Neural progenitor cell (in vitro differentiated cells): ENCODE measurements at regions not wholly inside any gene's neighbourhood (a gene's known extent, or its start where the extent isn't known, plus 50 kb on each side); places are given as distances from the start of the nearest gene placed in this dataset.

ENCODE experiments used
- DNase-seq: peaks from one replicate; pipeline ENCODE4 v3.0.0-alpha.2; 2016; ENCODE audit warnings: low spot score
- H2AFZ ChIP-seq: fragments of 200-600 bp; sonication (generic); replicated peaks from 2 replicates; pipeline ENCODE4 v1.6.1; 2016; ENCODE audit warnings: antibody characterized with exemption
- H3F3A ChIP-seq: fragments of 200-600 bp; sonication (generic); 2 replicates; pipeline ENCODE4 v1.6.1; 2016; ENCODE audit warnings: antibody characterized with exemption, low read depth
- H3K27ac ChIP-seq: fragments of 200-600 bp; sonication (generic); 2 replicates; pipeline ENCODE4 v1.5.1; 2016; ENCODE audit warnings: mild to moderate bottlenecking
- H3K27me3 ChIP-seq: fragments of 200-600 bp; sonication (generic); 2 replicates; pipeline ENCODE4 v1.6.1; 2016; ENCODE audit warnings: mild to moderate bottlenecking, moderate library complexity
- H3K36me3 ChIP-seq: fragments of 200-600 bp; sonication (generic); 2 replicates; pipeline ENCODE4 v1.5.1; 2016
- H3K4me1 ChIP-seq: fragments of 200-600 bp; sonication (generic); 2 replicates; pipeline ENCODE4 v1.6.1; 2016; ENCODE audit warnings: mixed run types
- H3K4me2 ChIP-seq: fragments of 200-600 bp; sonication (generic); 2 replicates; pipeline ENCODE4 v1.6.1; 2016
- H3K4me3 ChIP-seq: fragments of 200-600 bp; sonication (generic); 2 replicates; pipeline ENCODE4 v1.5.1; 2016
- H3K79me2 ChIP-seq: fragments of 200-600 bp; sonication (generic); 2 replicates; pipeline ENCODE4 v1.6.1; 2016; ENCODE audit warnings: low read depth
- H3K9ac ChIP-seq: fragments of 200-600 bp; sonication (generic); 2 replicates; pipeline ENCODE4 v1.6.1; 2016
- H3K9me3 ChIP-seq: fragments of 200-600 bp; sonication (generic); 2 replicates; pipeline ENCODE4 v1.5.1; 2016; ENCODE audit warnings: low read depth
- H4K20me1 ChIP-seq: fragments of 200-600 bp; sonication (generic); 2 replicates; pipeline ENCODE4 v1.6.1; 2016; ENCODE audit warnings: low read depth
- H3K27ac Mint-ChIP-seq: 3 replicates; pipeline ENCODE4 v1.8.0; 2021; ENCODE audit warnings: mixed read lengths
- H3K27me3 Mint-ChIP-seq: 2 replicates; pipeline ENCODE4 v1.8.0; 2022; ENCODE audit warnings: low read depth, mild to moderate bottlenecking, inconsistent platforms, moderate library complexity, mixed read lengths; ENCODE audit not compliant: insufficient read depth
- H3K36me3 Mint-ChIP-seq: 3 replicates; pipeline ENCODE4 v1.8.0; 2021; ENCODE audit warnings: mixed read lengths
- H3K4me1 Mint-ChIP-seq: 3 replicates; pipeline ENCODE4 v1.8.0; 2021; ENCODE audit warnings: mixed read lengths
- H3K4me3 Mint-ChIP-seq: 3 replicates; pipeline ENCODE4 v1.8.0; 2021; ENCODE audit warnings: mild to moderate bottlenecking, moderate library complexity, mixed read lengths
- H3K9me3 Mint-ChIP-seq: 3 replicates; pipeline ENCODE4 v1.8.0; 2020; ENCODE audit warnings: mixed read lengths
- EZH2 ChIP-seq: fragments of 200-600 bp; sonication (generic); IDR thresholded peaks from 2 replicates; pipeline ENCODE4 v1.6.1; 2017; ENCODE audit warnings: antibody characterized with exemption, mild to moderate bottlenecking, moderate library complexity
- EZH2phosphoT487 ChIP-seq: fragments of 200-600 bp; sonication (generic); IDR thresholded peaks from 2 replicates; pipeline ENCODE4 v1.6.1; 2017; ENCODE audit warnings: antibody characterized with exemption
- TF ChIP-seq, protein P1 (sequence below): fragments of 200-600 bp; sonication (generic); IDR thresholded peaks from 2 replicates; pipeline ENCODE4 v1.5.1; 2017; ENCODE audit warnings: antibody characterized with exemption, mild to moderate bottlenecking

DNA sequence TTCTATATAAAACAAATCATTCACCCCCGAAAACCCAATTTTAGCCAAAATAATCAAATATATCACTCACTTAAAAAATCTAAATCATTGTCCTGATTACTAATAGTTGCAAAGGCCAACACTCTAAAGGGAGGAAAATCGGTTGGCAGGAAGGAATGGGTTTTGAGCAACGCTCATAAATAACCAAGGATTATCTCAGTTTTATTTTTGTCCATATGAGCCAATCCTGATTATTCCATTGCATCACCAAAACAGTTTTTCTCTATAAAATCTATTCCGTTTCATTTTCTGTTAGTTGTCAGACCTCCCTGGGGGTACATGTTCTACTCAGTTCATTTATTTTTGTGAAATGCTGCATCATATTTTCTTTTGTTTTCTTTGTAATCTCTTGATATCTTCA lies 174.1 kb downstream of the LRATD1 start:
- Histone ChIP-seq H3K4me3 (no peak overlapping the region), H2AFZ (no peak overlapping the region), H4K20me1 (no peaks in the 10 kb centered on the region), H3K9me3 (no peaks in the 10 kb centered on the region), H3F3A (no peaks in the 10 kb centered on the region), H3K27me3 (no peaks in the 10 kb centered on the region), H3K27ac (no peak overlapping the region), H3K79me2 (no peaks in the 10 kb centered on the region), H3K9ac (no peak overlapping the region), H3K4me1 (no peaks in the 10 kb centered on the region), H3K4me2 (no peak overlapping the region), H3K36me3 (no peaks in the 10 kb centered on the region)
- Mint-ChIP-seq H3K4me1 (no peaks in the 10 kb centered on the region), H3K9me3 (peaks cover 3% of the 10 kb centered on the region), H3K36me3 (no peaks in the 10 kb centered on the region), H3K4me3 (no peak overlapping the region), H3K27me3 (peaks cover 2% of the 10 kb centered on the region), H3K27ac (no peak overlapping the region)
- TF ChIP-seq EZH2 (no peak), EZH2phosphoT487 (no peak)
- TF ChIP-seq, protein P1, sequence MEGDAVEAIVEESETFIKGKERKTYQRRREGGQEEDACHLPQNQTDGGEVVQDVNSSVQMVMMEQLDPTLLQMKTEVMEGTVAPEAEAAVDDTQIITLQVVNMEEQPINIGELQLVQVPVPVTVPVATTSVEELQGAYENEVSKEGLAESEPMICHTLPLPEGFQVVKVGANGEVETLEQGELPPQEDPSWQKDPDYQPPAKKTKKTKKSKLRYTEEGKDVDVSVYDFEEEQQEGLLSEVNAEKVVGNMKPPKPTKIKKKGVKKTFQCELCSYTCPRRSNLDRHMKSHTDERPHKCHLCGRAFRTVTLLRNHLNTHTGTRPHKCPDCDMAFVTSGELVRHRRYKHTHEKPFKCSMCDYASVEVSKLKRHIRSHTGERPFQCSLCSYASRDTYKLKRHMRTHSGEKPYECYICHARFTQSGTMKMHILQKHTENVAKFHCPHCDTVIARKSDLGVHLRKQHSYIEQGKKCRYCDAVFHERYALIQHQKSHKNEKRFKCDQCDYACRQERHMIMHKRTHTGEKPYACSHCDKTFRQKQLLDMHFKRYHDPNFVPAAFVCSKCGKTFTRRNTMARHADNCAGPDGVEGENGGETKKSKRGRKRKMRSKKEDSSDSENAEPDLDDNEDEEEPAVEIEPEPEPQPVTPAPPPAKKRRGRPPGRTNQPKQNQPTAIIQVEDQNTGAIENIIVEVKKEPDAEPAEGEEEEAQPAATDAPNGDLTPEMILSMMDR = no peak
- no peak for DNase-seq

DNA sequence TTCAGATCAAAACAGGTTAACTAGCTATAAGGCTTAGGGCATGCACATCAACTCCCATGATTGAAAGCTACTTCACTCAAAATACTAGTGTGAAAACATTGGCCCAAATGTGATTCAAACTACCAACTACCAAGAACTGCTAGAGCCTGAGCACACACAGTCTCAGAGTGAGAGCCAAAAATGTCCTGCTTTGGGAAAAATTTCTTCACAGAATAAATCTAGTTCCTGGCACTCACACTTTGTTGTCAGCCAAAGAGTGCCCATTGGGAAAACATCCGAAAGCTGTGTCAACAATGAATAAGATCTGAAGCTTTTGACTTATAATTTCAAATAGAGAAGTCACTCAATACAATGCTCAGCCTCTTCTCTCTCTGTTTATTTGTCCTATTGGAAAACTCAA lies 182.7 kb downstream of the LRATD1 start:
- Histone ChIP-seq H3K4me3 (no peak overlapping the region), H2AFZ (no peak overlapping the region), H3F3A (no peaks in the 10 kb centered on the region), H3K27me3 (no peaks in the 10 kb centered on the region), H3K27ac (no peak overlapping the region), H3K4me1 (no peaks in the 10 kb centered on the region), H3K9ac (no peak overlapping the region), H3K36me3 (no peaks in the 10 kb centered on the region), H3K4me2 (no peak overlapping the region), H3K9me3 (no peaks in the 10 kb centered on the region), H3K79me2 (no peaks in the 10 kb centered on the region), H4K20me1 (no peaks in the 10 kb centered on the region)
- Mint-ChIP-seq H3K27me3 (peaks cover 7% of the 10 kb centered on the region), H3K27ac (no peak overlapping the region), H3K4me1 (no peaks in the 10 kb centered on the region), H3K36me3 (no peaks in the 10 kb centered on the region), H3K4me3 (no peak overlapping the region), H3K9me3 (peaks cover 7% of the 10 kb centered on the region)
- TF ChIP-seq EZH2phosphoT487 = no peak
- TF ChIP-seq EZH2 = no peak
- TF ChIP-seq, protein P1 = no peak
- DNase-seq = no peak

DNA sequence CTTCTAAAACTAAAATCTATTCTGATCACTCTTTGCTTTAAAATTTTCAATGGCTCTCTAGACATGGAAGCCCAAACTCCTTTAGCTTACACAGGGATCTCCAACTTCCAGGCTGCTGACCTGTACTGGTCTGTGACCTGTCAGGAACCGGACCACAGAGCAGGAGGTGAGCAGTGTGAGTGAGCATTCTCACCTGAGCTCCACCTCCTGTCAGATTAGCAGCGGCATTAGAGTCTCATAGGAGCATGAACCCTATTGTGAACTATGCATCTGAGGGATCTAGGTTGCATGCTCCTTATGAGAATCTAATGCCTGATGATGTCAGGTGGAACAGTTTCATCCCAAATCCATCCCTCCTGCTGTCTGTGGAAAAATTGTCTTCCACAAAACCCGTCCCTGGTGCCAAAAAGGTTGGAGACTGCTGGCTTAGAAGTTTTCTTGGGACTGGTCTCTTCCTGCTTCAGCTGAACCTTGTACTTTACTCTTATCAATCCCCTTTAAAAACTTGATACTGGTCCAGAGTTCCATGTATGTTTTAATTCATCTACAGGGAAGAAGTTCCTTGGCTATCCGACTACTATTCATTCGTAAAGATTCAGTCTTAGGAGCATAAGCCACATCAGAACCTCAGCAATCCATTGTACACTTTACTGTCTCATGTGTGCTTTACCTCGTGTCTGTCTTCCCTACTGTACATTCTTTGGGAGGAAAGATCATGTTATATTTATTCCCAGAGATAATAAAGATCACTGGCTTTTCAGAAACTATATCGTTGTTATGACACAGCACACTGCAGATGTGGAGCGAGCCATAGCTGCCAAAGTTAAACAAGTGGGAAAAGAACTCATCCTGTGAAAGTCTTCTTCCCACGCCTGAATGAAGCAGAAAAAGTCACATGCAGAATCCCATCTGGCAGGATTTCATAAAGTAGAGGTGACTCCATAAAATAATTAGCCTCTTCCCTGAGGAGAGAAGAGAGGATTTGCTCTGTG lies 183.8 kb downstream of the LRATD1 start:
- H3K9me3 ChIP-seq = no peaks in the 10 kb centered on the region
- H3K9me3 Mint-ChIP-seq = peaks cover 4% of the 10 kb centered on the region
- no peaks in the 10 kb centered on the region for H3K4me1 ChIP-seq
- no peaks in the 10 kb centered on the region for H3K79me2 ChIP-seq
- H3K27ac ChIP-seq = no peak overlapping the region
- no peak overlapping the region for H3K4me3 Mint-ChIP-seq
- H3K27me3 Mint-ChIP-seq = peaks cover 7% of the 10 kb centered on the region
- H3K4me2 ChIP-seq = no peak overlapping the region
- H3K36me3 Mint-ChIP-seq = no peaks in the 10 kb centered on the region
- H3K27me3 ChIP-seq = no peaks in the 10 kb centered on the region
- H3F3A ChIP-seq = no peaks in the 10 kb centered on the region
- H2AFZ ChIP-seq = no peak overlapping the region
- H3K9ac ChIP-seq = no peak overlapping the region
- no peak for TF ChIP-seq EZH2phosphoT487
- TF ChIP-seq EZH2 = no peak
- TF ChIP-seq, protein P1 = no peak
- no peaks in the 10 kb centered on the region for H3K36me3 ChIP-seq
- H3K27ac Mint-ChIP-seq = no peak overlapping the region
- no peak overlapping the region for H3K4me3 ChIP-seq
- no peaks in the 10 kb centered on the region for H4K20me1 ChIP-seq
- DNase-seq = no peak
- H3K4me1 Mint-ChIP-seq = no peaks in the 10 kb centered on the region
